ENCODE measurements at regions not wholly inside any gene's neighbourhood (a gene's known extent, or its start where the extent isn't known, plus 50 kb on each side); places are given as distances from the start of the nearest gene placed in this dataset.

- Histone ChIP-seq H2BK15ac (ENCODE audit: low read depth, low read length) (no peak overlapping the region), H3K9me1 (ENCODE audit: insufficient read depth, low read length) (no peaks in the 10 kb centered on the region), H3K36me3 (ENCODE audit: control insufficient read depth, insufficient read depth, low read length) (no peaks in the 10 kb centered on the region), H3K18ac (ENCODE audit: low read depth, low read length) (no peak overlapping the region), H2BK5ac (ENCODE audit: low read depth, low read length, poor library complexity, severe bottlenecking) (no peak overlapping the region), H4K20me1 (ENCODE audit: insufficient read depth, low read length) (no peaks in the 10 kb centered on the region), H3K27me3 (ENCODE audit: control insufficient read depth, insufficient read depth, low read length) (peaks cover 24% of the 10 kb centered on the region), H3K4me1 (ENCODE audit: control insufficient read depth, insufficient read depth, low read length) (no peaks in the 10 kb centered on the region), H3K79me1 (ENCODE audit: low read depth in 1 of 2, low read length in 2 of 2) (no peaks in the 10 kb centered on the region), H2AK5ac (ENCODE audit: low read depth, low read length) (no peak overlapping the region), H3K27ac (ENCODE audit: insufficient read depth, low read length) (no peak overlapping the region), H4K5ac (ENCODE audit: low read depth, low read length) (no peak overlapping the region), H3K4me3 (ENCODE audit: insufficient read depth, low read depth, low read length) (no peak overlapping the region), H2BK120ac (ENCODE audit: low read depth, low read length) (no peak overlapping the region), H3K23ac (ENCODE audit: low read depth, low read length) (no peak overlapping the region), H3K56ac (ENCODE audit: extremely low read depth, insufficient read depth, low read length) (no peak overlapping the region), H3K4me2 (ENCODE audit: low read depth, low read length) (no peak overlapping the region), H2AK9ac (replicated peaks; ENCODE audit: low read depth, low read length, poor library complexity) (no peak overlapping the region), H3K4ac (ENCODE audit: low read depth, low read length) (no peak overlapping the region), H3K9ac (ENCODE audit: low read depth, low read length) (no peak overlapping the region), H2AFZ (replicated peaks; ENCODE audit: low read length, poor library complexity) (no peak overlapping the region), H2BK20ac (ENCODE audit: low read depth, low read length) (no peak overlapping the region), H3K9me3 (ENCODE audit: control insufficient read depth, insufficient read depth, low read length) (no peaks in the 10 kb centered on the region), H4K8ac (ENCODE audit: low read depth in 2 of 2, low read length in 2 of 2) (no peak overlapping the region), H4K91ac (ENCODE audit: insufficient read depth, low read depth, low read length) (no peak overlapping the region), H3K14ac (replicated peaks; ENCODE audit: low read depth, low read length) (no peak overlapping the region)
- in situ Hi-C loops (cut with MboI; ENCODE audit: low sequenced_read_pairs) (no loop called here), dilution Hi-C loops (cut with HindIII; ENCODE audit: low sequenced_read_pairs, unreplicated experiment) (no loop called here), intact Hi-C loops (cut with micrococcal nuclease) (no loop called here)
- TF ChIP-seq USF2 (IDR thresholded peaks at IDR 0.05; ENCODE audit: low read depth, low read length) (no peak), MXI1 (IDR thresholded peaks at IDR 0.05; ENCODE audit: borderline replicate concordance, low read depth, low read length) (no peak), MAFK (IDR thresholded peaks at IDR 0.05; ENCODE audit: low read depth, low read length) (peak; percentile 58; the same call in 1 of the 2 replicates)
- POLR2A ChIA-PET (ENCODE audit: unreplicated experiment) = no interaction called here
- no peak for ATAC-seq (ENCODE audit: low read depth)
- CTCF ChIA-PET = interaction anchor here (1.8 kb wide), 1 partner anchor 11 kb away, joined by 4 read pairs; no protein-coding TSS in a partner anchor
- DNase-seq = no peak
- WGBS, 2 experiments (ENCODE audit: extremely low coverage in 2 of 2, insufficient read length in 1 of 2) = no CpG with 5 or more reads among the region's 2 CpGs
- BruUV-seq (replicated peaks) = no TSS peak
Measured at GRCh38 chr4:54428940-54429339, 199.8 kb downstream of the PDGFRA start.

Measured in IMR-90 (cell line).